ENCODE measurements at regions not wholly inside any gene's neighbourhood (a gene's known extent, or its start where the extent isn't known, plus 50 kb on each side); places are given as distances from the start of the nearest gene placed in this dataset.

DNA sequence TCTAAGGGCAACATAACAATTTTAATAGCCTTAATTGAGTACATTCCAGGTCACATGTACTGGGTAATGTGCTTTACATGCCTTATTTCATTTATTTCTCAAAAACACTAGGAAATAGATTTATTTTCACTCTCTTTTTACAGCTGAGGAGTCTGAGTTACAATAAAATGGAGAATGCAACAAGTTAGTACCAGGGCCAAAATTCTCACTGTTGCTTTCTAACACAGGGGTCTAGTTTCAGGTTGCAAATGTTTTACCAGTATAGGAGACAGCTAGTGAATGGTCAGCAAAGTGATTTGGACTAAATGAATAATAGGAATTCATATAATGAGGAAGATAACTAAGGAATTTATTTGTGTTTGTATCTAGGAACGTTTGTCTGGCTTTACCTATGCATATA is 137.3 kb downstream of the RASSF9 start (continued):
- TF ChIP-seq CHD7 (IDR thresholded peaks at IDR 0.05; ENCODE audit: insufficient replicate concordance, low read length) = no peak
- TF ChIP-seq BRCA1 (IDR thresholded peaks at IDR 0.05; ENCODE audit: low read depth, low read length) = no peak
- TF ChIP-seq EP300 (IDR thresholded peaks at IDR 0.05; ENCODE audit: borderline replicate concordance in 1 of 2, low read depth in 2 of 2, low read length in 2 of 2) = no peak
- no peak for TF ChIP-seq HDAC6 (IDR thresholded peaks at IDR 0.05; ENCODE audit: low read depth, low read length)
- TF ChIP-seq SIX5 (IDR thresholded peaks at IDR 0.05; ENCODE audit: low read depth, low read length) = no peak
- TF ChIP-seq ZNF274 (IDR thresholded peaks at IDR 0.05; ENCODE audit: borderline replicate concordance, extremely low read depth, low read length) = no peak
- no peak for TF ChIP-seq SUZ12 (IDR thresholded peaks at IDR 0.05; ENCODE audit: low read length)
- no peak for TF ChIP-seq SAP30 (IDR thresholded peaks at IDR 0.05; ENCODE audit: insufficient read depth, insufficient replicate concordance, low read length)
